Astrocyte of the cerebellum (primary cell): ENCODE measurements at regions not wholly inside any gene's neighbourhood (a gene's known extent, or its start where the extent isn't known, plus 50 kb on each side); places are given as distances from the start of the nearest gene placed in this dataset.

Experiments used
- DNase-seq: peaks from one replicate; pipeline ENCODE4 v3.0.0-alpha.2; 2011; ENCODE audit warnings: low read depth
- H3K4me3 ChIP-seq: 2 replicates; pipeline ENCODE4 v1.5.1; 2011; ENCODE audit warnings: mild to moderate bottlenecking, low read depth, low read length, moderate library complexity
- in situ Hi-C: cut with HindIII; loops from 2 replicates; pipeline ENCODE4 v1.10.0; 2017; ENCODE audit warnings: low sequenced_read_pairs
- TF ChIP-seq, protein P1 (sequence below): IDR thresholded peaks from 2 replicates; pipeline ENCODE4 v1.5.1; 2012; ENCODE audit warnings: low read length, low read depth, moderate library complexity, mild to moderate bottlenecking; ENCODE audit errors: missing control alignments

DNA sequence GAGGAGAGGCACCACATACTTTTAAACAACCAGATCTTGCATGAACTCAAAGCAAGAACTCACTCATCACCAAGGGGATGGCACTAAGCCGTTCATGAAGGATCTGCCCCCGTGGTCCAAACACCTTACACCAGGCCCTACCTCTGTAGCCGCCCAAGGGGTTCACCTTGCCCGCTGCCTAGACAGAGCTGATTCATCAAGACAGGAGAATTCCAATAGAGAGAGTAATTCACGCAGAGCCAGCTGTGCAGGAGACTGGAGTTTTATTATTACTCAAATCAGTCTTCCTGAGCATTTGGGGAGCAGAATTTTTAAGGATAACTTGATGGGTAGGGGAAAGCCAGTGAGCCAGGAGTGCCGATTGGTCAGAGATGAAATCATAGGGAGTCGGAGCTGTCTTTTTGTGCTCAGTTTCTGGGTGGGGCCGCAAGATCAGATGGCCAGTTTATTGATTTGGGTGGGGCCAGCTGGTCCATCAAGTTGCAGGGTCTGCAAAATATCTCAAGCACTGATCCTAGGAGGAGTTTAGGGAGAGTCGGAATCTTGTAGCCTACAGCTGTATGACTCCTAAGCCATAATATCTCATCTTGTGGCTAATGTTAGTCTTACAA lies 364.7 kb downstream of the PCDH7 start:
- no peak overlapping the region for H3K4me3 ChIP-seq
- no peak for DNase-seq
- in situ Hi-C loops, result no loop called here
- TF ChIP-seq, protein P1, sequence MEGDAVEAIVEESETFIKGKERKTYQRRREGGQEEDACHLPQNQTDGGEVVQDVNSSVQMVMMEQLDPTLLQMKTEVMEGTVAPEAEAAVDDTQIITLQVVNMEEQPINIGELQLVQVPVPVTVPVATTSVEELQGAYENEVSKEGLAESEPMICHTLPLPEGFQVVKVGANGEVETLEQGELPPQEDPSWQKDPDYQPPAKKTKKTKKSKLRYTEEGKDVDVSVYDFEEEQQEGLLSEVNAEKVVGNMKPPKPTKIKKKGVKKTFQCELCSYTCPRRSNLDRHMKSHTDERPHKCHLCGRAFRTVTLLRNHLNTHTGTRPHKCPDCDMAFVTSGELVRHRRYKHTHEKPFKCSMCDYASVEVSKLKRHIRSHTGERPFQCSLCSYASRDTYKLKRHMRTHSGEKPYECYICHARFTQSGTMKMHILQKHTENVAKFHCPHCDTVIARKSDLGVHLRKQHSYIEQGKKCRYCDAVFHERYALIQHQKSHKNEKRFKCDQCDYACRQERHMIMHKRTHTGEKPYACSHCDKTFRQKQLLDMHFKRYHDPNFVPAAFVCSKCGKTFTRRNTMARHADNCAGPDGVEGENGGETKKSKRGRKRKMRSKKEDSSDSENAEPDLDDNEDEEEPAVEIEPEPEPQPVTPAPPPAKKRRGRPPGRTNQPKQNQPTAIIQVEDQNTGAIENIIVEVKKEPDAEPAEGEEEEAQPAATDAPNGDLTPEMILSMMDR, result no peak

DNA sequence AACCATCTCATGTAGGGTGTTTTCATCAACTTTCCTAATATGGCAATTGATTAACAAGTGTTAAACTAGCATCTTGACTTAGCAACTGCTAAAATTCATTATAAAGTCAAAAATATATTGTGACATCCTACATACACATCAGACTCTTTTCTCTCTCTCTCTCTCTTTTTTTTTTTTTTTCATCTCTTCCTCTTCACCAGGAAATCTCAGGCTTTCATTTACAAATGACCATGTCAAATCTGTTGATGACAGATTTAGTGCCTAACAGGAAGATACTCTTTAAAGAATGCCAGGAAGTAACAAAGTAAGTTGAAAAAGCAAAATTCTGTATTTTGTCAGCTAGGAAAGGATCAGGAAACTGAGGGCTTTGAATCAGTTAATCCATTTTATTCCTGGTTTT lies 365.5 kb downstream of the PCDH7 start:
- TF ChIP-seq, protein P1, result no peak
- DNase-seq, result no peak
- in situ Hi-C loops, result no loop called here
- H3K4me3 ChIP-seq, result no peak overlapping the region

GRCh38 chr4:31086756-31087330 lies 366.7 kb downstream of the PCDH7 start:
- TF ChIP-seq, protein P1, result no peak
- in situ Hi-C loops, result no loop called here
- DNase-seq, result no peak

DNA sequence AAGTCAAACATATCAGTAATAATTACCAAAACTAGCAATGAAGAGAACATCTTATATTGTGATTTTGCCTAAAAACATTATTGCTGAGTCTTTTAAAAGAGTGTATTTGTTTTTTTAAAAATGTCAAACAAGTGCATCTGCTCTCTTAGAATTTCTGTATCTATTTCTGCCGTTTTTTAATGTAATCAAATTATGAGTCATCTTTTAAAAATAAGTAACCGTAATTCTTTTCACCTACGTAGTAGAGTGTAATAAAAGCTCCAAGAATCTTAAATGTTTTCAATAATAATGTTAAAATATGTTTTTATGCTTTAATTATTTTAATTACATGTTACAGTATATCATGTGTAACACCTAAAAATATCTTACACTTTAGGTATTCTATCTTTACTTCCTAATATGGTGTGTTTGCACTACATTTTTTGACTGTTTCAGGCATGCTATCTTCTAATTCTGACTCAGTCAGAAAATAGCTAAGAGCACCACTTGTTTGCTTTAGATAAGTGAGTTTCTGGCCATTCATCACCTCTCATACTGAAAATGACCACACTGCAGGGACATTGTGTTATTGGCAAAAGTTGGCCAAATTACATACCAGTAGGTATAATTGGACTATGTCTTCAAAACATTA lies 368.5 kb downstream of the PCDH7 start:
- DNase-seq, result peak; percentile 38
- H3K4me3 ChIP-seq, result no peak overlapping the region
- in situ Hi-C loops, result no loop called here
- TF ChIP-seq, protein P1, result no peak

More at GRCh38 chr4:31086756-31087330, 366.7 kb downstream of the PCDH7 start:
- no peak overlapping the region for H3K4me3 ChIP-seq

DNA sequence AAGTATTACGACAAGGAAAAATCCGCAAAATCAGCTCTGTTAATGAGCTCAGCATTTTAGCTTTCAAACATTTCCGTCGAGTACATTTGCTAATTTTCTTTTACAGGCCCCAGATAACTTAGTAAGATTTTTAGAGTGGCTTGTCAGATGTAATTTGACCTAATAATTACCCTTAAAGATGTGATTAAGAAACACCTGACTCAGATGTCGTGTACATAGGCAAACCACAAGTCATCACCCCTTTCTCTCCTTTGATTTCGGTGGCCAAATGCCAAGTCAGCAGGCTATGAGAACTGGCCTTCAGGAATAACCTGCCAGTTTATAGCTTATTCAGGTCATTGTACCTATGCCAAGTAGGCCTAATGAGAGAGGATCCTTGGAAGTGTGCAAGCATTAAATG lies 369.6 kb downstream of the PCDH7 start:
- peak; percentile 23 for DNase-seq
- TF ChIP-seq, protein P1, result no peak
- H3K4me3 ChIP-seq, result no peak overlapping the region
- in situ Hi-C loops, result no loop called here

DNA sequence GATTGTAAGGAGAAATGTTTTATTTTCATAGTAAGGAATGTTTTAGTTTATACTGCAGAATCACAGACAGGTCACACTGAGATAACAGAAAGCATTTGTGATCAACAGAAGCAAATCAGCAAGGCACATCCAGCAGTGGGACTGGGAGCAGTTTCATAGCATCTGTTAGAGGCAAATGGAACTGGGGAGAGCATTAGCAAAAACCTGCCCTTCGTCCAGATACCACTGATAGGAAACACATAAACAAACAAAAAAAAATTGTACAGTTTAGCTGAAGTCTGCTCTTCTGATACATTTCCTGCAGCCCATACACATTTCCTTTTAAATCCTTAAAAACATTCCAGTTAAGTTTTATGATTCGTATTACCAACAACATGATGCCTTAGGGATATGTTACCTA lies 374.3 kb downstream of the PCDH7 start:
- in situ Hi-C loops, result no loop called here
- TF ChIP-seq, protein P1, result no peak
- no peak for DNase-seq
- no peak overlapping the region for H3K4me3 ChIP-seq
